ENCODE measurements at regions not wholly inside any gene's neighbourhood (a gene's known extent, or its start where the extent isn't known, plus 50 kb on each side); places are given as distances from the start of the nearest gene placed in this dataset.

DNA sequence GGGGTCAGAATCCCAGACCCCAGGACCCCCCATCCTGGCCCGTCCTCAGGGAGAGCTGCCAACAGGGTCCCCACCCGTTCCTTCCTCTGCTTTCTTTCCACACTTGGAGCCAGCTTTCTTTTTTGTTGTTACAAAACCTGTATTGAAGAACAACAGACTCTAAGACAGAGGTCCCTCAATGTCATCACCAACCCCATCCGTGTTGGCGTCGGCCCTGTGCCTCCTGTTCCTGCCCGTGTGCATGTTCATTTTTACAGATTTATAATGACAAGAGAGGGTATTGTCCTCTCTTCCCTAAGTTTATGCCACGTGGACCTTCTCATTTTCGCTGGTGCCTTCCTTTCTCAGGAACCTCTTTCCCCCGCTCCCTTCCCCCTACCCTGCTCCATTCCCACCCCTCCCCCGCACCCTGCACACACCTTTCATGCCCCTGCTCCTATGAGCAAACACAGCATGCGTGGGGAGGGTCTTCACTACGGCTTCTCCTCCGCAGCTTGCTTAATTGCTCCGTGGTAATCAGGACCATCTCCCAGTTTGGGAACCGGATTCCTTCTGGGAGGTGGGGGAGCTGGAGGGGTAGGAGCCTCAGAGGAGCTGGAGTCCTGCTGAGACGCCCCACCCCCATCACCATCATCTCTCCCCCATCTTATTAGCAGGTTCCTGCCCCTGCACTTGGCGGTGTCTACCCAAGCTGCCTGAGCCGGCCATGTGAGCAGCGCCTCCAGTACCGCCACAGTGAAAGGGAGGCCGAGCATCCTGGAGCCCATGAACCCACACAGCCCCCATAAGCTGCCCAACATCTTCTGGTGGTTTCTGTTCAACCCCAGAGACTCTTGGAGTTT lies 88.0 kb upstream of the INSIG1 start:
- no peaks in the 10 kb centered on the region for H4K20me1 ChIP-seq (ENCODE audit: insufficient read depth)
- ChIA-PET RAD21 (ENCODE audit: low non-redundant PET in 1 of 2, low total read pairs in 2 of 2, uncharacterized antibody in 2 of 2, unreplicated experiment in 2 of 2) (no interaction called here), CTCF (no interaction called here), POLR2A (interaction anchor here (1.0 kb wide), 1 partner anchor 88 kb away, joined by 3 read pairs; the partner anchor contains the start of gene INSIG1)
- peaks cover 30 to 53% of the 10 kb centered on the region in 2 experiments for H3K4me1 ChIP-seq (ENCODE audit: control insufficient read depth in 1 of 2, insufficient read depth in 2 of 2, low read length in 2 of 2)
- H3K4me2 ChIP-seq (ENCODE audit: low read length), result peak overlapping the region; percentile 64
- no peaks in the 10 kb centered on the region for H3K36me3 ChIP-seq (ENCODE audit: control insufficient read depth in 1 of 2, insufficient read depth in 2 of 2, low read length in 2 of 2)
- no peaks in the 10 kb centered on the region for H3K79me2 ChIP-seq (ENCODE audit: insufficient read depth, low read length)
- no peak for ATAC-seq
- TF ChIP-seq CEBPB (IDR thresholded peaks at IDR 0.05; ENCODE audit: low read depth) (no peak), EZH2phosphoT487 (IDR thresholded peaks at IDR 0.05; ENCODE audit: borderline replicate concordance) (no peak), POLR2A (IDR thresholded peaks at IDR 0.05; ENCODE audit: borderline replicate concordance, extremely low read depth, insufficient read depth, insufficient read length) (no peak), REST (IDR thresholded peaks at IDR 0.05; ENCODE audit: low read depth) (no peak), JUND (IDR thresholded peaks at IDR 0.05) (no peak), ZNF274 (IDR thresholded peaks at IDR 0.05; ENCODE audit: low read depth, low read length) (no peak), SRF (IDR thresholded peaks at IDR 0.05; ENCODE audit: low read depth) (no peak), POLR2AphosphoS5 (IDR thresholded peaks at IDR 0.05; ENCODE audit: low read depth, low read length) (no peak), EZH2 (IDR thresholded peaks at IDR 0.05) (no peak), SIN3A (IDR thresholded peaks at IDR 0.05; ENCODE audit: low read depth) (no peak), RAD21 (IDR thresholded peaks at IDR 0.05; ENCODE audit: low read depth) (no peak), EGR1 (IDR thresholded peaks at IDR 0.05; ENCODE audit: low read depth) (no peak), YY1 (IDR thresholded peaks at IDR 0.05; ENCODE audit: extremely low read depth, insufficient replicate concordance, low read depth, low read length) (no peak), ZFX (IDR thresholded peaks at IDR 0.05) (no peak)
- TF ChIP-seq, protein P1, sequence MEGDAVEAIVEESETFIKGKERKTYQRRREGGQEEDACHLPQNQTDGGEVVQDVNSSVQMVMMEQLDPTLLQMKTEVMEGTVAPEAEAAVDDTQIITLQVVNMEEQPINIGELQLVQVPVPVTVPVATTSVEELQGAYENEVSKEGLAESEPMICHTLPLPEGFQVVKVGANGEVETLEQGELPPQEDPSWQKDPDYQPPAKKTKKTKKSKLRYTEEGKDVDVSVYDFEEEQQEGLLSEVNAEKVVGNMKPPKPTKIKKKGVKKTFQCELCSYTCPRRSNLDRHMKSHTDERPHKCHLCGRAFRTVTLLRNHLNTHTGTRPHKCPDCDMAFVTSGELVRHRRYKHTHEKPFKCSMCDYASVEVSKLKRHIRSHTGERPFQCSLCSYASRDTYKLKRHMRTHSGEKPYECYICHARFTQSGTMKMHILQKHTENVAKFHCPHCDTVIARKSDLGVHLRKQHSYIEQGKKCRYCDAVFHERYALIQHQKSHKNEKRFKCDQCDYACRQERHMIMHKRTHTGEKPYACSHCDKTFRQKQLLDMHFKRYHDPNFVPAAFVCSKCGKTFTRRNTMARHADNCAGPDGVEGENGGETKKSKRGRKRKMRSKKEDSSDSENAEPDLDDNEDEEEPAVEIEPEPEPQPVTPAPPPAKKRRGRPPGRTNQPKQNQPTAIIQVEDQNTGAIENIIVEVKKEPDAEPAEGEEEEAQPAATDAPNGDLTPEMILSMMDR (IDR thresholded peaks at IDR 0.05 in 2 of 3, conservative IDR thresholded peaks at IDR 0.05 in 1 of 3; ENCODE audit: borderline replicate concordance in 1 of 3, insufficient read depth in 1 of 3, low read depth in 2 of 3, low read length in 2 of 3), result no peak
- no peaks in the 10 kb centered on the region for H3K9me3 ChIP-seq (ENCODE audit: control insufficient read depth in 1 of 2, insufficient read depth in 1 of 2, low read depth in 1 of 2, low read length in 2 of 2)
- peak overlapping the region; percentile 15 to 29; a peak in 3 of 4 replicates for H3K4me3 ChIP-seq (replicated peaks in 1 of 2; ENCODE audit: low read depth in 1 of 2, low read length in 2 of 2)
- DNase-seq (ENCODE audit: low read depth, low spot score), result no peak
- intact Hi-C loops (cut with micrococcal nuclease), result loop anchor here (1.0 to 5.0 kb wide), 2 partner anchors 21 to 207 kb away; partner anchors contain the start of gene PAXIP1
- no peak overlapping the region for H2AFZ ChIP-seq (ENCODE audit: low read depth, low read length, poor library complexity, severe bottlenecking)
- no peaks in the 10 kb centered on the region for H3K27me3 ChIP-seq (ENCODE audit: insufficient read depth, low read length)
- no peaks in the 10 kb centered on the region for H3K9me2 ChIP-seq (ENCODE audit: insufficient read depth)
- peak overlapping the region; percentile 4 for H3K9ac ChIP-seq (ENCODE audit: low read length)
- peak overlapping the region; percentile 41; the same call in 1 of the 2 replicates for H3K27ac ChIP-seq (ENCODE audit: low read depth, low read length)
- BruUV-seq (replicated peaks), result no TSS peak
